ENCODE measurements at regions not wholly inside any gene's neighbourhood (a gene's known extent, or its start where the extent isn't known, plus 50 kb on each side); places are given as distances from the start of the nearest gene placed in this dataset.

- no peak for FAIRE-seq
- no peak for DNase-seq (ENCODE audit: insufficient read length, low spot score)
Observed at GRCh38 chr2:155703048-155703447, 629.5 kb downstream of the NR4A2 start.

- FAIRE-seq (no peak), DNase-seq (ENCODE audit: insufficient read length, low spot score) (no peak)
Observed at GRCh38 chr2:155701721-155702120, 630.8 kb downstream of the NR4A2 start.

GRCh38 chr2:155696571-155696970 is 636.0 kb downstream of the NR4A2 start:
- no peak for FAIRE-seq
- no peak for DNase-seq (ENCODE audit: insufficient read length, low spot score)

GRCh38 chr2:155695505-155695904 is 637.0 kb downstream of the NR4A2 start:
- DNase-seq (ENCODE audit: insufficient read length, low spot score) (no peak), FAIRE-seq (no peak)

GRCh38 chr2:155692856-155693255 is 639.7 kb downstream of the NR4A2 start:
- FAIRE-seq: no peak
- no peak for DNase-seq (ENCODE audit: insufficient read length, low spot score)

- no peak for DNase-seq (ENCODE audit: insufficient read length, low spot score)
- FAIRE-seq: no peak
Observed at GRCh38 chr2:155692106-155692505, 640.4 kb downstream of the NR4A2 start.

- no peak for FAIRE-seq
- no peak for DNase-seq (ENCODE audit: insufficient read length, low spot score)
Observed at GRCh38 chr2:155690785-155691184, 641.7 kb downstream of the NR4A2 start.

GRCh38 chr2:155689791-155690190 is 642.7 kb downstream of the NR4A2 start:
- DNase-seq (ENCODE audit: insufficient read length, low spot score) (no peak), FAIRE-seq (no peak)

GRCh38 chr2:155687181-155687580 is 645.3 kb downstream of the NR4A2 start:
- no peak for FAIRE-seq
- DNase-seq (ENCODE audit: insufficient read length, low spot score): no peak

- no peak for DNase-seq (ENCODE audit: insufficient read length, low spot score)
- no peak for FAIRE-seq
Observed at GRCh38 chr2:155679647-155680046, 652.9 kb downstream of the NR4A2 start.

GRCh38 chr2:155675920-155676319 is 656.6 kb downstream of the NR4A2 start:
- DNase-seq (ENCODE audit: insufficient read length, low spot score) (no peak), FAIRE-seq (no peak)

- FAIRE-seq: no peak
- no peak for DNase-seq (ENCODE audit: insufficient read length, low spot score)
Observed at GRCh38 chr2:155665704-155666103, 666.8 kb downstream of the NR4A2 start.

- no peak for DNase-seq (ENCODE audit: insufficient read length, low spot score)
- no peak for FAIRE-seq
Observed at GRCh38 chr2:155663265-155663664, 669.3 kb downstream of the NR4A2 start.

- no peak for FAIRE-seq
- DNase-seq (ENCODE audit: insufficient read length, low spot score): no peak
Observed at GRCh38 chr2:155662224-155662623, 670.3 kb downstream of the NR4A2 start.

- DNase-seq (ENCODE audit: insufficient read length, low spot score) (no peak), FAIRE-seq (no peak)
Observed at GRCh38 chr2:155653176-155653575, 679.3 kb downstream of the NR4A2 start.

- no peak for FAIRE-seq
Observed at GRCh38 chr2:155651851-155652250, 680.7 kb downstream of the NR4A2 start.

GRCh38 chr2:155645791-155646190 is 686.7 kb downstream of the NR4A2 start:
- FAIRE-seq: no peak

More at GRCh38 chr2:155651851-155652250, 680.7 kb downstream of the NR4A2 start:
- no peak for DNase-seq (ENCODE audit: insufficient read length, low spot score)

GRCh38 chr2:155643056-155643775 is 689.3 kb downstream of the NR4A2 start:
- FAIRE-seq: no peak
- DNase-seq (ENCODE audit: insufficient read length, low spot score): no peak

More at GRCh38 chr2:155645791-155646190, 686.7 kb downstream of the NR4A2 start:
- DNase-seq (ENCODE audit: insufficient read length, low spot score): no peak

GRCh38 chr2:155633887-155634570 is 698.5 kb downstream of the NR4A2 start:
- no peak for DNase-seq (ENCODE audit: insufficient read length, low spot score)

GRCh38 chr2:155633060-155633839 is 699.3 kb downstream of the NR4A2 start:
- DNase-seq (ENCODE audit: insufficient read length, low spot score) (no peak), FAIRE-seq (no peak)

More at GRCh38 chr2:155633887-155634570, 698.5 kb downstream of the NR4A2 start:
- no peak for FAIRE-seq

GRCh38 chr2:155630760-155631159 is 701.8 kb downstream of the NR4A2 start:
- DNase-seq (ENCODE audit: insufficient read length, low spot score) (no peak), FAIRE-seq (no peak)
